Suppressor macrophage treated with lipopolysaccharide for 1 hour (primary cell): ENCODE measurements at regions not wholly inside any gene's neighbourhood (a gene's known extent, or its start where the extent isn't known, plus 50 kb on each side); places are given as distances from the start of the nearest gene placed in this dataset.

ENCODE experiments used
- DNase-seq, 3 donors: peaks; one replicate each; pipeline ENCODE4 v3.0.0-alpha.2; 2020 to 2022

DNA sequence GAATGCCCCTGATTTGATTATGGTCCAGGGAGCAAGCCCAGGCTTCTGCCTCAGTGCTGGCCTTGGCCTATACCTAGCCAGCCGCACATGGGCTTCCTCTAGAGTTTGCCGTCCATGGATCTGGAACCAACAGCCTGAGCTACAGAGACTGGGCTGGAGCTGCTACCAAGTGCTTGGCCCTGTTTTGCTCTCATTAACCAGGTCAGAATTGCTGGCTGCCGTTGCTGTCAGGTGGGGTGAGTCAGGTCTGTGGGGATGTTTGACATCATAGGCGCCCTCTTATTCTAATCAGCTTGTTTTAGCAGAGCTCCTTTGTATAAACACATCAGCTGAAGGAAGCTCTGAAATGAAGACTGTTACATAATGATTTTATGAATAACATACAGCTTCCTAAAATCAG, 83.1 kb upstream of the PHACTR2 start:
- no peak for DNase-seq

DNA sequence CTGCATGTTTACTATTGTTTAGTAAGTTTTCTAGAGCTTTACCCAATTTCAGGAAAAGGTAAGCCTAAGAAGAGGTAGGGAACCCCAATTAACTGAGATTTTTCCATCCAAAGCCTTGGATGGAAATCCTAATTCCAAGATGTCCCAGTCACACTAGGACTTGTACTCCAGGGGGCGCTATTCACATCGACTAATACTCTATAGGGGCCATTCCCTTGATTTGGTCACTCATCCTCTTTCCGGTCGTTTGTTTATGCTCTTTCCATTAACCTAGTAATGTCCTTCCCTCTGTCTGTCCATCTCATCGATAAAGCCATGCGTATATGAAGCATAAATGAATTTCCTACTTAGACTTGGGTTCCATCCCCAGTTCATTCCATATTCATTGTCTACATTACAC, 80.8 kb upstream of the FUCA2 start:
- DNase-seq: peak in 2 of 3 donors; percentile 31 to 39

- no peak for DNase-seq
Measured at GRCh38 chr6:143591441-143591840, 79.9 kb upstream of the FUCA2 start.

DNA sequence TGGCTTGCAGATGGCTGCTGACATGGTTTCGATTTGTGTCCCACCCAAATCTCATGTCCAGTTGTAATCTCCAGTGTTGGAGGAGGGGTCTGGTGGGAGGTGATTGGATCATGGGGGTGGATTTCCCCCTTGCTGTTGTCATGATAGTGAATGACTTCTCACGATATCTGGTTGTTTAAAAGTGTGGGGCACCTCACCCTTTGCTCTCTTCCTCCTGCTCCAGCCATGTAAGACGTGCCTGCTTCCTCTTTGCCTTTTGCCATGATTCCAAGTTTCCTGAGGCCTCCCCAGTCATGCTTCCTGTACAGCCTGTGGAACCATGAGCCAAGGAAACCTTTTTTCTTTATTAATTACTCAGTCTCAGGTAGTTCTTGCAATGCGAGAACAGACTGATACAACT, 77.6 kb upstream of the FUCA2 start:
- no peak for DNase-seq

DNA sequence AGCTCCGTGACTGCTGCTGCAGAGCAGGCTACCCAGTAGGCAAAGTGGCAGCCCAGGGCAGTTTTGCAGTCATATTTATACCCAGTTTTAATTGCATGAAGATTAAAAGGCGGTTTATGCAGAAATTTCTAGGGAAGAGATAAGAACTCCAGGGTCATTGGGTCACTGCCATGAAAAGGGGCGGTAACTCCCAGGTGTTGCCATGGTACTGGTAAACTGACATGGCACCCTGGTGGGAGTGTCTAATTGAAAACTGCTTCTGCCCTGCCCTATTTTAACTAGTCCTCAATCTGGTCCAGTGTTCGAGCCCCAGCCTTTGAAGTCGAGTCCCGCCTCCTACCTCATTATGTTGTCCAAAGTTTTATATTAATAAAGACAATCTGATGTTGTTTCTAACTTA, 75.0 kb upstream of the FUCA2 start:
- DNase-seq: no peak

DNA sequence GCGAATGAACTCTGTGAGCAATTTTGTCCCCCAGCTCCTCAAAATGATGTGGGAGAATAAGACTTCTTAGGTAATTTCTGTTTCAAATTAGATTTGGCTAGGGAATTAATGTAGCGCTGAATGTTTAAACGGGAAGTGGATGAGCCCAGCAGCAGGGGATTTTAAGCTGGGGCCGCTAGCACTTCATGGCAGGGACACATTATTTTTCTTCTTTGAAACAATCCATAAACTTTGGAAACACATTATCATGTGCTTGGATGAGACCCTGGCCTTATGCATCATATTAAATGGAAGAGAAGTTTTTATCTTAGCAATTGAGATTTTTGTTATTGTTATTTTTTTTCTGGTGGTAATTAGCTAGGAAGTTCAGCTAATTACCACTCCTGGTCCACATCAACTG, 74.2 kb upstream of the FUCA2 start:
- DNase-seq: no peak

- DNase-seq: no peak
Measured at GRCh38 chr6:143585241-143585640, 73.7 kb upstream of the FUCA2 start.

DNA sequence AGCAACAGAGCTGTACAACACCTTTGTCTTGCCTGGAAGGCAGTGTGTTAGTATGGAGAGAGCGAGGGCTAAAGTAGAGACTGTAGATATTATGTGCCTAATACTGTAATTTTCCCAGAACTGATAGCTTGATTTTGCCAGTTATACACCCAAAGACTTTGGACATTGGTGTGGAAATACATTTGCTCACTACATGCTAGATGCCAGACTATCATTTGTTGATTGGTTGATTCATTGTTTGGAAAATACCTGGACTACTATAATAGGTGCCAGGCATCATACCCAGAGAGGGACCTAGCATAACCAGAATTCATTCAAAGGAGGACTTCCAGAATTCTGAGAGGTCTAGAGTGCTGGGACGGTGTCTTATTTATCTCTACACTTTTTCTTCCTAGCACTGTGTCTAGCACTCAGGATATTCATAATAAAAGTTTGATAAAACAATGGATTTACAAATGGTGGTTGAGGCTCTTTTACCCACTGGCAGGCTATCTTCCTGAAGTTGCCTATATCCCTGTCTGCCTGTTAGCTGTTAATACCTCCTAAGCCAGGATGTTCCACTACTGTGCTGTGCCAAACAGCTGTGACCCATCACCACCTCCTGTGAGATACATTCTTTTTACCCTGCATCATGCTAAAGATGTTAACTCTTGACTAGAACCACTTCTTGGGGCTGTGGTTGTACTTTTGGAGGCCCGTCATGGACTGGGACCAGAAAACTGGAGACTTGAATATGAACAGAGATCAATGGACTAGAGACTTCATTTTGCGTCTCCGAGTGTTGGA, 72.2 kb upstream of the FUCA2 start:
- no peak for DNase-seq

DNA sequence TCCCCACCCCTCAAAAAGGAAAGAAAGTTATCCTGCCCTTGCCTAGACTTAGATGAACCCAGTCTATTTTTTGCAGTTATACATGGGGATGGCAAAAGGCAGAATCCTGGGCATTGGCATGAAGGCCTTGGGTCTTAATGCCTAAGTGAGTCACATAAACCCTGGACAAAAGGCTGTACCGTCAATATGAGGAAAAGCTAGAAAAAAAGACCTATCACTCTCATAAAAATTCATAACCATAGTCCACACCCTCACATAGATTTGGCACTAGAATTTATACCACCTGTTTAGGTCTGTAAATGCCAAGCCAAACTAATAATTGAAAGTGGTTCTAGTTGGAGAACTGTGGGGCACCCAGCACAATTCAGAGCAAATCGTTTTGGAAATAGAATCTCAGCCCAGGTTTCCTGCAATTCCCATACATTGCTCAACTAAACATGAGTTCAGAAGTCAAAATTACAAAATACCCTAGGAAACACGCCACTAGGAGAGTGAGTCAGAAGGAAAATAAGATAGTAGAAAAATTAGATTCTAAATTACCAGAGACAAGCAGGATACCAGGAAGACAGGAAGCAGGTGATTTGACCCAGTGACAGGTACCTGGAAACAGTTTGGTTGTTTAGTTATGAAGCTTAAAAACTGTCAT, 70.4 kb upstream of the FUCA2 start:
- DNase-seq: no peak

DNA sequence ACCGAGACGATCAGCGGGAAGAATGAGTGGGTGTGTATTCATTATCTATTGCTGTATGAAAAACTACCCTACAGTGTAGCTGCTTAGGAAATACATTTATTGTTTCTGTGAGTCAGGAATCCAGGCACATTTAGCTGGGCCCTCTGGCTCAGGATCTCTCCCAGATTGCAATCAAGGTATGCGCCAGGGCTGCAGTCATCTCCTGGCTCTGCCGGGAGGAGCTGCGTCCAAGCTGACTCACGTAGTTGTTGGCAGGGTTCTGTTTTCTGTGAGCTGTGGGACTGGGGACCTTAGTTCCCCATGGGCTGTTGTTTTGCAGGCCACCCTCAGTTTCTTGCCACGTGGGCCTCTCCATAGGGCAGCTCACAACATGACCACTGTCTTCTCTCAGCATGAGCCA, 68.2 kb upstream of the FUCA2 start:
- no peak for DNase-seq

DNA sequence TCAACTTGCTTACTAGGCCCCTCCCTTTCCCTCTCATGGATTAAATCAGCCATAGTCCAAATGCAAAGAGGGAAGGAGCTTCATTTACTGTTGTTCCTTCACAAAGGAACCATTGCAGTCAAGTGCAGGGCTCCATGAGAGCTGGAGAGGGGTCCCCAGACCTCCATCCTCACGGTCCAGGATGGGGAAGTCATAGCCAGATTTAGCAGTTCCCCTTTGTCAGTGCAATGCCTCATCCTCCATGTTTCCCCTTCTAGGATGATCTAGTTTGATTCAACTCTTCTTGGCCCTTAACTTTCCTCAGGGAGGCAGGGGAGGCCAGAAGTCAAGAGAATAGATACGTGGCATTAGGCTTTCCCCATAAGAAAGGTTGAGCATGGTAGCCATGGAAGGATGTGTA, 66.5 kb upstream of the FUCA2 start:
- DNase-seq: peak; percentile 17 to 27 (median 24)

- DNase-seq: no peak
Measured at GRCh38 chr6:143575901-143576426, 64.4 kb upstream of the FUCA2 start.

GRCh38 chr6:143575440-143575839, 63.9 kb upstream of the FUCA2 start:
- DNase-seq: peak; percentile 71 to 84 (median 80)

- no peak for DNase-seq
Measured at GRCh38 chr6:143570147-143570853, 58.8 kb upstream of the FUCA2 start.

GRCh38 chr6:143569040-143569439, 57.5 kb upstream of the FUCA2 start:
- DNase-seq: peak; percentile 37 to 68 (median 56)

- DNase-seq: no peak
Measured at GRCh38 chr6:143564484-143565017, 53.0 kb upstream of the FUCA2 start.

- DNase-seq: no peak
Measured at GRCh38 chr6:143562143-143562542, 50.6 kb upstream of the FUCA2 start.
